Body of pancreas (tissue), 4 donors: ENCODE measurements at regions not wholly inside any gene's neighbourhood (a gene's known extent, or its start where the extent isn't known, plus 50 kb on each side); places are given as distances from the start of the nearest gene placed in this dataset.

Source experiments
- ATAC-seq: fragments of 150-250 bp; one replicate; pipeline ENCODE4 v1.9.1; 2016
- DNase-seq, 4 donors: peaks; one replicate each; pipeline ENCODE4 v3.0.0-alpha.2; 2019
- H3K27ac ChIP-seq, 4 donors: fragments of 200-600 bp; sonication (generic); 1 replicate in 3 of 4; 2 replicates in 1 of 4; pipeline versions ENCODE4 v1.5.1 to v1.6.1; 2016 to 2019; ENCODE audit warnings: mild to moderate bottlenecking in 1 of 4, mixed read lengths in 1 of 4, moderate library complexity in 1 of 4
- H3K27me3 ChIP-seq, 2 donors: fragments of 200-600 bp; sonication (generic); one replicate each; pipeline ENCODE4 v1.6.0; 2016; ENCODE audit warnings: mild to moderate bottlenecking in 1 of 2
- H3K36me3 ChIP-seq, 2 donors: fragments of 200-600 bp; sonication (generic); replicated peaks in 1 of 2; 2 replicates each; pipeline ENCODE4 v1.5.1; 2016; ENCODE audit warnings: low read depth in 2 of 2; ENCODE audit not compliant: insufficient read depth in 1 of 2
- H3K4me1 ChIP-seq: fragments of 200-600 bp; sonication (generic); one replicate; pipeline ENCODE4 v1.6.0; 2016
- H3K4me3 ChIP-seq, 2 donors: fragments of 200-600 bp; sonication (generic); 1 replicate in 1 of 2; 2 replicates in 1 of 2; pipeline ENCODE4 v1.5.1; 2016 to 2019
- H3K9me3 ChIP-seq, 3 donors: fragments of 200-600 bp; sonication (generic); 1 replicate in 2 of 3; 2 replicates in 1 of 3; pipeline ENCODE4 v1.5.1; 2016
- CTCF ChIP-seq, 7 experiments: fragments of 450-650 bp in 4 of 7; fragments of 200-600 bp in 3 of 7; sonication (generic) in 3 of 7; IDR thresholded peaks; one replicate each; pipeline ENCODE4 v1.5.1; 2016 to 2019; ENCODE audit warnings: antibody characterized with exemption in 7 of 7
- POLR2A ChIP-seq, 3 donors: fragments of 450-650 bp; IDR thresholded peaks; one replicate each; pipeline ENCODE4 v1.6.1; 2016; ENCODE audit warnings: antibody characterized with exemption in 3 of 3, mild to moderate bottlenecking in 2 of 3
- WGBS, 2 donors: methylation state at CpG; one replicate each; pipeline ENCODE4 v1.1.5; 2017; 5-methylcytosine and 5-hydroxymethylcytosine counted together
- intact Hi-C: fragments of 100-400 bp; cut with DNase I; formaldehyde crosslinking; loops from one replicate; pipeline ENCODE4 v1.15.1; 2023

- TF ChIP-seq CTCF (IDR thresholded peaks at IDR 0.05) (no peak), POLR2A (IDR thresholded peaks at IDR 0.05) (no peak)
- WGBS, 2 donors = 90 to 93% methylated on average over 3 of the region's 3 CpGs
- H3K36me3 ChIP-seq = no peaks in the 10 kb centered on the region
Measured at GRCh38 chr3:117661818-117662095, 952.2 kb downstream of the TUSC7 start.

GRCh38 chr3:117665296-117665695, 955.7 kb downstream of the TUSC7 start:
- DNase-seq (peak; percentile 22 to 70 (median 36)), ATAC-seq (no peak)
- TF ChIP-seq CTCF (IDR thresholded peaks at IDR 0.05) (no peak), POLR2A (IDR thresholded peaks at IDR 0.05) (no peak)
- Histone ChIP-seq H3K27me3 (no peaks in the 10 kb centered on the region), H3K9me3 (no peaks in the 10 kb centered on the region), H3K27ac (no peak overlapping the region), H3K36me3 (no peaks in the 10 kb centered on the region), H3K4me3 (no peak overlapping the region), H3K4me1 (no peaks in the 10 kb centered on the region)
- 0 to 16% methylated on average over 4 of the region's 4 CpGs for WGBS, 2 donors
- intact Hi-C loops = no loop called here

More at GRCh38 chr3:117661818-117662095, 952.2 kb downstream of the TUSC7 start:
- DNase-seq = no peak
- Histone ChIP-seq H3K4me1 (no peaks in the 10 kb centered on the region), H3K27ac (no peak overlapping the region), H3K27me3 (no peaks in the 10 kb centered on the region), H3K9me3 (no peaks in the 10 kb centered on the region), H3K4me3 (no peak overlapping the region)
- intact Hi-C loops = no loop called here
- no peak for ATAC-seq

- 24 to 38% methylated on average over 3 of the region's 3 CpGs for WGBS, 2 donors
- H3K4me3 ChIP-seq = no peak overlapping the region
- no peaks in the 10 kb centered on the region for H3K4me1 ChIP-seq
- TF ChIP-seq POLR2A (IDR thresholded peaks at IDR 0.05) (no peak), CTCF (IDR thresholded peaks at IDR 0.05) (no peak)
- H3K27ac ChIP-seq = no peak overlapping the region
- no peaks in the 10 kb centered on the region for H3K9me3 ChIP-seq
- no peak for ATAC-seq
- no peaks in the 10 kb centered on the region for H3K36me3 ChIP-seq
- no peaks in the 10 kb centered on the region for H3K27me3 ChIP-seq
- intact Hi-C loops = no loop called here
- DNase-seq = no peak
Measured at GRCh38 chr3:117666325-117666724, 956.7 kb downstream of the TUSC7 start.

GRCh38 chr3:117666812-117667211, 957.2 kb downstream of the TUSC7 start:
- intact Hi-C loops = no loop called here
- DNase-seq = no peak
- no peak for ATAC-seq
- TF ChIP-seq CTCF (IDR thresholded peaks at IDR 0.05) (no peak), POLR2A (IDR thresholded peaks at IDR 0.05) (no peak)
- H3K36me3 ChIP-seq = no peaks in the 10 kb centered on the region
- WGBS, 2 donors = 47 to 54% methylated on average over 3 of the region's 3 CpGs
- no peaks in the 10 kb centered on the region for H3K27me3 ChIP-seq
- H3K27ac ChIP-seq = no peak overlapping the region
- no peaks in the 10 kb centered on the region for H3K4me1 ChIP-seq
- no peaks in the 10 kb centered on the region for H3K9me3 ChIP-seq
- no peak overlapping the region for H3K4me3 ChIP-seq

- H3K4me1 ChIP-seq = no peaks in the 10 kb centered on the region
- H3K4me3 ChIP-seq = no peak overlapping the region
- TF ChIP-seq CTCF (IDR thresholded peaks at IDR 0.05) (no peak), POLR2A (IDR thresholded peaks at IDR 0.05) (no peak)
- no peak overlapping the region for H3K27ac ChIP-seq
- intact Hi-C loops = no loop called here
- H3K27me3 ChIP-seq = no peaks in the 10 kb centered on the region
- H3K36me3 ChIP-seq = no peaks in the 10 kb centered on the region
- H3K9me3 ChIP-seq = no peaks in the 10 kb centered on the region
- 73 to 84% methylated on average over 4 of the region's 4 CpGs for whole genome bisulfite sequencing, 2 donors
- DNase-seq (no peak), ATAC-seq (no peak)
Measured at GRCh38 chr3:117669774-117670173, 960.2 kb downstream of the TUSC7 start.
